ENCODE measurements at regions not wholly inside any gene's neighbourhood (a gene's known extent, or its start where the extent isn't known, plus 50 kb on each side); places are given as distances from the start of the nearest gene placed in this dataset.

DNA sequence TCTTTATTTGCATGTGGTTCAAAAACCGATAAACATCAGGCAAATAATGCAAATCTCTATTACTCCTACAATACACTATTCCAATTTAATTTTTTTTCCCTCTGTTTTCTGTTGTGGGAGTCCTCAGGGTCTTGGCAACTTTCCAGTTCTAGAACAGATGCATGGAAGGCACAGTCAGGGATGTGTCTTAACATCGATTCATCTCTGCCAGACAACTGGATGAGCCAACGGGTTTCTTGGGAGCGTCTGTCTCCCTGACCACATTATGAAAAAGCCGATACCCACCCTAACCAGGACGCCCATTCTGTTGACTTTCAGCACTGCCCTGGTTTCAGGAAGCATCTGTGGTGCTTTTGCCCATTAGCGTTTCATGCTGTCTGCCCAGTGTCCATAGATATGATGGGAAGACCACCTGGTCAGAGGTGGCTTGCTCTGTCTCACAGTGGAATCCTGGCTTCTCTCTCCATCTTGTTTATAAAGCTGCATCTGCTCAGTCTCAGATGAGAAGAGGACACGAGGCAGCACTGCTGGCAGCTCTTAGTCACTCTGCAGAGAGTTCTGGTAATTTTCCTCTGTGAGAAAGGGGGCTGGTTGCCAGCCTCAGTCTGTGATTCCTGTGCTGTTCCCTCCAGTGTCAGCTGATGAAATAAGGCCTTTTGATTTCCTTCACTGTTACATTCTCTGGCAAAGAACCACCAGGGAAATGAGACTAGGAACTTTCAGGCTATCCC, 57.9 kb upstream of the KCNE4 start:
- TF ChIP-seq, protein P1, sequence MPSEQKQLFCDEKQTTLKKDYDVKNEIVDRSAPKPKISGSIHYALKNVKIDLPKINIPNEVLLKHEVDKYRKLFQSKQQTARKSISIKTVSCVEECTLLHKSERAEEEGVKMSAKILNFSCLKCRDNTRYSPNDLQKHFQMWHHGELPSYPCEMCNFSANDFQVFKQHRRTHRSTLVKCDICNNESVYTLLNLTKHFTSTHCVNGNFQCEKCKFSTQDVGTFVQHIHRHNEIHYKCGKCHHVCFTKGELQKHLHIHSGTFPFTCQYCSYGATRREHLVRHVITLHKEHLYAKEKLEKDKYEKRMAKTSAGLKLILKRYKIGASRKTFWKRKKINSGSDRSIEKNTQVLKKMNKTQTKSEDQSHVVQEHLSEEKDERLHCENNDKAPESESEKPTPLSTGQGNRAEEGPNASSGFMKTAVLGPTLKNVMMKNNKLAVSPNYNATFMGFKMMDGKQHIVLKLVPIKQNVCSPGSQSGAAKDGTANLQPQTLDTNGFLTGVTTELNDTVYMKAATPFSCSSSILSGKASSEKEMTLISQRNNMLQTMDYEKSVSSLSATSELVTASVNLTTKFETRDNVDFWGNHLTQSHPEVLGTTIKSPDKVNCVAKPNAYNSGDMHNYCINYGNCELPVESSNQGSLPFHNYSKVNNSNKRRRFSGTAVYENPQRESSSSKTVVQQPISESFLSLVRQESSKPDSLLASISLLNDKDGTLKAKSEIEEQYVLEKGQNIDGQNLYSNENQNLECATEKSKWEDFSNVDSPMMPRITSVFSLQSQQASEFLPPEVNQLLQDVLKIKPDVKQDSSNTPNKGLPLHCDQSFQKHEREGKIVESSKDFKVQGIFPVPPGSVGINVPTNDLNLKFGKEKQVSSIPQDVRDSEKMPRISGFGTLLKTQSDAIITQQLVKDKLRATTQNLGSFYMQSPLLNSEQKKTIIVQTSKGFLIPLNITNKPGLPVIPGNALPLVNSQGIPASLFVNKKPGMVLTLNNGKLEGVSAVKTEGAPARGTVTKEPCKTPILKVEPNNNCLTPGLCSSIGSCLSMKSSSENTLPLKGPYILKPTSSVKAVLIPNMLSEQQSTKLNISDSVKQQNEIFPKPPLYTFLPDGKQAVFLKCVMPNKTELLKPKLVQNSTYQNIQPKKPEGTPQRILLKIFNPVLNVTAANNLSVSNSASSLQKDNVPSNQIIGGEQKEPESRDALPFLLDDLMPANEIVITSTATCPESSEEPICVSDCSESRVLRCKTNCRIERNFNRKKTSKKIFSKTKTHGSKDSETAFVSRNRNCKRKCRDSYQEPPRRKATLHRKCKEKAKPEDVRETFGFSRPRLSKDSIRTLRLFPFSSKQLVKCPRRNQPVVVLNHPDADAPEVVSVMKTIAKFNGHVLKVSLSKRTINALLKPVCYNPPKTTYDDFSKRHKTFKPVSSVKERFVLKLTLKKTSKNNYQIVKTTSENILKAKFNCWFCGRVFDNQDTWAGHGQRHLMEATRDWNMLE (tag by site-specific recombination; conservative IDR thresholded peaks at IDR 0.05; ENCODE audit: low read depth): no peak
- TF ChIP-seq ZNF548 (tag by site-specific recombination; IDR thresholded peaks at IDR 0.05): no peak
- no peak for TF ChIP-seq ZNF366 (tag by site-specific recombination; conservative IDR thresholded peaks at IDR 0.05)
- TF ChIP-seq ZBTB1 (tag by site-specific recombination; IDR thresholded peaks at IDR 0.05): no peak
- no peak for TF ChIP-seq ZNF701 (tag by site-specific recombination; IDR thresholded peaks at IDR 0.05)
- no peak for TF ChIP-seq ZNF624 (tag by site-specific recombination; IDR thresholded peaks at IDR 0.05)
- ChIA-PET CTCF (interaction anchor here (1.2 kb wide), 1 partner anchor 23 kb away, joined by 4 read pairs; no protein-coding TSS in a partner anchor), POLR2A (no interaction called here)
- no peaks in the 10 kb centered on the region for H3K9me3 ChIP-seq (ENCODE audit: control insufficient read depth, insufficient read depth, low read depth, low read length)
- H3K36me3 ChIP-seq (ENCODE audit: control insufficient read depth in 2 of 2, insufficient read depth in 1 of 2, low read length in 2 of 2): no peaks in the 10 kb centered on the region
- H3K4me1 ChIP-seq (ENCODE audit: control insufficient read depth, insufficient read depth, low read length): no peaks in the 10 kb centered on the region; the same call in 1 of the 2 replicates
- no peak overlapping the region for H3K4me3 ChIP-seq (ENCODE audit: low read depth, low read length)
- no peak overlapping the region for H3K27ac ChIP-seq (ENCODE audit: extremely low read depth, low read depth, low read length)

DNA sequence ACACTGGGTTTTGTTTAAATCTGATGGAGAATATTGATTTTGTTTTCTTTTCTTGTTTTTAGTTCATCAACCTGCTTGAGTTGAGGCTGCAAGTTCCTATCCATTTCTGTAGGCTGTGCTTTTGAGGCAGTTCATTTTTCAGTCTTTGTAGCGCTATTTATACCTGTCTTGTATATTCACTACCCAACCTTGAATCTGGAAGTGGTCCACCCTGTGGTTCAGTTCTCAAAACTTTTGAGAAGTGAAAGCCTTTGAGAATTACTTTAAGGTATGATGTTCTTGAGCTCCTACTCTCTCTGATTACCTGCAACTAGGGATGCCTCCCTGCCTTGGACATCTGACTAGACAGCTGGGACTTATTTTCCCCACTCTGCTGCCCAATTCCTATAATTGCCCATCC, 53.5 kb upstream of the KCNE4 start:
- Histone ChIP-seq H3K27ac (ENCODE audit: extremely low read depth, low read depth, low read length) (no peak overlapping the region), H3K36me3 (ENCODE audit: control insufficient read depth in 2 of 2, insufficient read depth in 1 of 2, low read length in 2 of 2) (no peaks in the 10 kb centered on the region), H3K4me1 (ENCODE audit: control insufficient read depth, insufficient read depth, low read length) (no peaks in the 10 kb centered on the region), H3K9me3 (ENCODE audit: control insufficient read depth, insufficient read depth, low read depth, low read length) (no peaks in the 10 kb centered on the region), H3K4me3 (ENCODE audit: low read depth, low read length) (no peak overlapping the region)
- TF ChIP-seq ZNF629 (tag by site-specific recombination; IDR thresholded peaks at IDR 0.05) (no peak), KLF8 (tag by site-specific recombination; IDR thresholded peaks at IDR 0.05) (no peak), ZBTB48 (tag by site-specific recombination; IDR thresholded peaks at IDR 0.05) (no peak), SP2 (tag by site-specific recombination; IDR thresholded peaks at IDR 0.05) (no peak), ZSCAN16 (tag by site-specific recombination; IDR thresholded peaks at IDR 0.05) (no peak), GLI4 (tag by site-specific recombination; IDR thresholded peaks at IDR 0.05) (no peak), ZNF600 (tag by site-specific recombination; IDR thresholded peaks at IDR 0.05) (no peak), ZNF792 (tag by site-specific recombination; IDR thresholded peaks at IDR 0.05) (no peak)
- TF ChIP-seq, protein P2, sequence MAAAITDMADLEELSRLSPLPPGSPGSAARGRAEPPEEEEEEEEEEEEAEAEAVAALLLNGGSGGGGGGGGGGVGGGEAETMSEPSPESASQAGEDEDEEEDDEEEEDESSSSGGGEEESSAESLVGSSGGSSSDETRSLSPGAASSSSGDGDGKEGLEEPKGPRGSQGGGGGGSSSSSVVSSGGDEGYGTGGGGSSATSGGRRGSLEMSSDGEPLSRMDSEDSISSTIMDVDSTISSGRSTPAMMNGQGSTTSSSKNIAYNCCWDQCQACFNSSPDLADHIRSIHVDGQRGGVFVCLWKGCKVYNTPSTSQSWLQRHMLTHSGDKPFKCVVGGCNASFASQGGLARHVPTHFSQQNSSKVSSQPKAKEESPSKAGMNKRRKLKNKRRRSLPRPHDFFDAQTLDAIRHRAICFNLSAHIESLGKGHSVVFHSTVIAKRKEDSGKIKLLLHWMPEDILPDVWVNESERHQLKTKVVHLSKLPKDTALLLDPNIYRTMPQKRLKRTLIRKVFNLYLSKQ (tag by site-specific recombination; IDR thresholded peaks at IDR 0.05; ENCODE audit: borderline replicate concordance): no peak
- CTCF ChIA-PET: no interaction called here
- POLR2A ChIA-PET: no interaction called here

All from HEK293 (cell line).